Upper lobe of left lung (tissue), 6 donors: ENCODE measurements at regions not wholly inside any gene's neighbourhood (a gene's known extent, or its start where the extent isn't known, plus 50 kb on each side); places are given as distances from the start of the nearest gene placed in this dataset.

Experiments
- ATAC-seq, 2 donors: fragments of 200-7000 bp; cut with Tn5 transposase; one replicate each; pipeline ENCODE4 v1.9.1; 2022; ENCODE audit warnings: mild to moderate bottlenecking in 2 of 2, moderate library complexity in 2 of 2; ENCODE audit not compliant: low FRiP score in 2 of 2
- DNase-seq, 2 donors: peaks; one replicate each; pipeline ENCODE4 v3.0.0-alpha.2; 2019 to 2020
- H3K27ac ChIP-seq, 4 donors: fragments of 200-600 bp; sonication (generic); one replicate each; pipeline ENCODE4 v1.5.1; 2016 to 2019
- H3K27me3 ChIP-seq, 4 donors: fragments of 200-600 bp; sonication (generic); one replicate each; pipeline ENCODE4 v1.5.1; 2017 to 2019
- H3K36me3 ChIP-seq, 4 donors: fragments of 200-600 bp; sonication (generic); one replicate each; pipeline ENCODE4 v1.5.1; 2016 to 2019
- H3K4me1 ChIP-seq, 4 donors: fragments of 200-600 bp; sonication (generic); one replicate each; pipeline ENCODE4 v1.5.1; 2018 to 2019
- H3K4me3 ChIP-seq, 4 donors: fragments of 200-600 bp; sonication (generic); one replicate each; pipeline ENCODE4 v1.5.1; 2017 to 2019; ENCODE audit warnings: mild to moderate bottlenecking in 2 of 4, moderate library complexity in 1 of 4
- H3K9me3 ChIP-seq, 4 donors: fragments of 200-600 bp; sonication (generic); one replicate each; pipeline ENCODE4 v1.5.1; 2018 to 2019
- CTCF ChIP-seq, 6 experiments: fragments of 450-650 bp in 4 of 6; fragments of 200-600 bp in 2 of 6; sonication (generic) in 2 of 6; IDR thresholded peaks; one replicate each; pipeline ENCODE4 v1.5.1; 2016 to 2019; ENCODE audit warnings: antibody characterized with exemption in 6 of 6
- EP300 ChIP-seq, 4 donors: sonication (generic); formaldehyde crosslinking; IDR thresholded peaks; one replicate each; pipeline ENCODE4 v1.5.1; 2017; ENCODE audit warnings: antibody characterized with exemption in 4 of 4, control low read depth in 2 of 4
- POLR2A ChIP-seq, 4 donors: fragments of 450-650 bp; IDR thresholded peaks; one replicate each; pipeline ENCODE4 v1.5.1; 2016 to 2017; ENCODE audit warnings: antibody characterized with exemption in 4 of 4, mild to moderate bottlenecking in 2 of 4
- POLR2AphosphoS5 ChIP-seq, 2 donors: sonication (generic); formaldehyde crosslinking; IDR thresholded peaks; one replicate each; pipeline ENCODE4 v1.5.1; 2017; ENCODE audit warnings: antibody characterized with exemption in 2 of 2
- WGBS, 2 donors: methylation state at CpG; one replicate each; pipeline ENCODE4 v1.1.5; 2017 to 2018; 5-methylcytosine and 5-hydroxymethylcytosine counted together
- donor health status: DM: no; HTN: no; CAD: no; lungs with moderate emphysema.
- donor health status: DM: no; HTN: yes; CAD: no; lungs with severe emphysema.

- Histone ChIP-seq H3K27ac (no peak overlapping the region), H3K4me3 (no peak overlapping the region), H3K36me3 (no peaks in the 10 kb centered on the region), H3K27me3 (no peaks in the 10 kb centered on the region), H3K4me1 (no peaks in the 10 kb centered on the region), H3K9me3 (no peaks in the 10 kb centered on the region)
- DNase-seq = no peak
- ATAC-seq = no peak
- TF ChIP-seq POLR2AphosphoS5 (IDR thresholded peaks at IDR 0.05) = no peak
- TF ChIP-seq EP300 (IDR thresholded peaks at IDR 0.05) = no peak
- no peak for TF ChIP-seq POLR2A (IDR thresholded peaks at IDR 0.05)
- TF ChIP-seq CTCF (IDR thresholded peaks at IDR 0.05) = no peak
- 66% methylated on average over 2 of the region's 2 CpGs for WGBS, 2 donors
These were observed 136.9 kb downstream of the PTCHD4 start for GRCh38 chr6:47974106-47974505.

- Histone ChIP-seq H3K36me3 (no peaks in the 10 kb centered on the region), H3K27ac (no peak overlapping the region), H3K27me3 (no peaks in the 10 kb centered on the region), H3K9me3 (no peaks in the 10 kb centered on the region), H3K4me1 (no peaks in the 10 kb centered on the region), H3K4me3 (no peak overlapping the region)
- WGBS, 2 donors = 83% methylated on average over 3 of the region's 3 CpGs
- TF ChIP-seq CTCF (IDR thresholded peaks at IDR 0.05) (no peak), POLR2AphosphoS5 (IDR thresholded peaks at IDR 0.05) (no peak), POLR2A (IDR thresholded peaks at IDR 0.05) (no peak), EP300 (IDR thresholded peaks at IDR 0.05) (no peak)
- ATAC-seq (no peak), DNase-seq (no peak)
These were observed 140.2 kb downstream of the PTCHD4 start for GRCh38 chr6:47970826-47971225.

GRCh38 chr6:47967843-47968242 is 143.2 kb downstream of the PTCHD4 start:
- H3K36me3 ChIP-seq = no peaks in the 10 kb centered on the region
- H3K27ac ChIP-seq = no peak overlapping the region
- no peaks in the 10 kb centered on the region for H3K9me3 ChIP-seq
- ATAC-seq (peak in 1 of 2 donors; percentile 41), DNase-seq (no peak)
- no peak overlapping the region for H3K4me3 ChIP-seq
- TF ChIP-seq POLR2AphosphoS5 (IDR thresholded peaks at IDR 0.05) (no peak), EP300 (IDR thresholded peaks at IDR 0.05) (no peak), POLR2A (IDR thresholded peaks at IDR 0.05) (no peak), CTCF (IDR thresholded peaks at IDR 0.05) (no peak)
- H3K27me3 ChIP-seq = no peaks in the 10 kb centered on the region
- H3K4me1 ChIP-seq = no peaks in the 10 kb centered on the region
- 86 to 92% methylated on average over 2 of the region's 2 CpGs for WGBS, 2 donors

- no peaks in the 10 kb centered on the region for H3K4me1 ChIP-seq
- WGBS, 2 donors = 85% methylated on average over 3 of the region's 3 CpGs
- H3K4me3 ChIP-seq = no peak overlapping the region
- TF ChIP-seq POLR2A (IDR thresholded peaks at IDR 0.05) = no peak
- no peak for TF ChIP-seq POLR2AphosphoS5 (IDR thresholded peaks at IDR 0.05)
- no peak for TF ChIP-seq CTCF (IDR thresholded peaks at IDR 0.05)
- TF ChIP-seq EP300 (IDR thresholded peaks at IDR 0.05) = no peak
- no peaks in the 10 kb centered on the region for H3K36me3 ChIP-seq
- no peak for DNase-seq
- H3K27ac ChIP-seq = no peak overlapping the region
- no peak for ATAC-seq
- no peaks in the 10 kb centered on the region for H3K27me3 ChIP-seq
- no peaks in the 10 kb centered on the region for H3K9me3 ChIP-seq
These were observed 146.0 kb downstream of the PTCHD4 start for GRCh38 chr6:47964969-47965368.

- ATAC-seq (no peak), DNase-seq (no peak)
- WGBS, 2 donors = 88 to 92% methylated on average over 2 of the region's 2 CpGs
- Histone ChIP-seq H3K27me3 (no peaks in the 10 kb centered on the region), H3K4me3 (no peak overlapping the region), H3K9me3 (no peaks in the 10 kb centered on the region), H3K27ac (no peak overlapping the region), H3K36me3 (no peaks in the 10 kb centered on the region), H3K4me1 (no peaks in the 10 kb centered on the region)
- TF ChIP-seq CTCF (IDR thresholded peaks at IDR 0.05) (no peak), EP300 (IDR thresholded peaks at IDR 0.05) (no peak), POLR2AphosphoS5 (IDR thresholded peaks at IDR 0.05) (no peak), POLR2A (IDR thresholded peaks at IDR 0.05) (no peak)
These were observed 158.4 kb downstream of the PTCHD4 start for GRCh38 chr6:47952640-47953039.
